ENCODE measurements at regions not wholly inside any gene's neighbourhood (a gene's known extent, or its start where the extent isn't known, plus 50 kb on each side); places are given as distances from the start of the nearest gene placed in this dataset.
"Not testable (repeated sequence)": the region's sequence is repeated elsewhere in the genome, so short reads cannot be mapped to it uniquely, and the experiment has no call there.

GRCh38 chr12:111248236-111249017 is 120.5 kb downstream of the PHETA1 start:
- DNase-seq (ENCODE audit: low read depth in 3 of 3): no peak

- no peak for DNase-seq (ENCODE audit: low read depth in 3 of 3)
Observed at GRCh38 chr12:111247083-111247783, 121.7 kb downstream of the PHETA1 start.

GRCh38 chr12:111246477-111247011 is 122.4 kb downstream of the PHETA1 start:
- no peak for DNase-seq (ENCODE audit: low read depth in 3 of 3)

- DNase-seq (ENCODE audit: low read depth in 3 of 3): no peak
Observed at GRCh38 chr12:111245701-111246476, 123.0 kb downstream of the PHETA1 start.

GRCh38 chr12:111244673-111245072 is 124.2 kb downstream of the PHETA1 start:
- no peak for DNase-seq (ENCODE audit: low read depth in 3 of 3)

GRCh38 chr12:111242817-111243216 is 126.1 kb downstream of the PHETA1 start:
- not testable (repeated sequence) for DNase-seq (ENCODE audit: low read depth in 3 of 3)

GRCh38 chr12:111242184-111242583 is 126.7 kb downstream of the PHETA1 start:
- DNase-seq (ENCODE audit: low read depth in 3 of 3): no peak

- no peak for DNase-seq (ENCODE audit: low read depth in 3 of 3)
Observed at GRCh38 chr12:111240374-111240773, 128.5 kb downstream of the PHETA1 start.

GRCh38 chr12:111239235-111239634 is 129.7 kb downstream of the PHETA1 start:
- DNase-seq (ENCODE audit: low read depth in 3 of 3): no peak

GRCh38 chr12:111238075-111238734 is 130.7 kb downstream of the PHETA1 start:
- no peak for DNase-seq (ENCODE audit: low read depth in 3 of 3)

GRCh38 chr12:111234491-111234890 is 134.4 kb downstream of the PHETA1 start:
- DNase-seq (ENCODE audit: low read depth in 3 of 3): not testable (repeated sequence)

GRCh38 chr12:111233786-111234185 is 135.1 kb downstream of the PHETA1 start:
- DNase-seq (ENCODE audit: low read depth in 3 of 3): no peak

GRCh38 chr12:111230649-111231048 is 138.2 kb downstream of the PHETA1 start:
- no peak for DNase-seq (ENCODE audit: low read depth in 3 of 3)

GRCh38 chr12:111228916-111229666 is 139.8 kb downstream of the PHETA1 start:
- DNase-seq (ENCODE audit: low read depth in 3 of 3): no peak

- DNase-seq (ENCODE audit: low read depth in 3 of 3): no peak
Observed at GRCh38 chr12:111227476-111228420, 141.1 kb downstream of the PHETA1 start.

GRCh38 chr12:111226680-111227079 is 142.2 kb downstream of the PHETA1 start:
- DNase-seq (ENCODE audit: low read depth in 3 of 3): no peak

GRCh38 chr12:111225307-111225706 is 143.6 kb downstream of the PHETA1 start:
- no peak for DNase-seq (ENCODE audit: low read depth in 3 of 3)

- DNase-seq (ENCODE audit: low read depth in 3 of 3): no peak
Observed at GRCh38 chr12:111224186-111225066, 144.5 kb downstream of the PHETA1 start.

- DNase-seq (ENCODE audit: low read depth in 3 of 3): no peak
Observed at GRCh38 chr12:111222523-111222922, 146.4 kb downstream of the PHETA1 start.

All from stimulated activated CD4-positive, alpha-beta T cell treated with anti-CD3 and anti-CD28 coated beads, TNF-alpha, amount 100 ng/mL, for 4 hours (primary cell).